Ovary (tissue), 7 donors: ENCODE measurements at regions not wholly inside any gene's neighbourhood (a gene's known extent, or its start where the extent isn't known, plus 50 kb on each side); places are given as distances from the start of the nearest gene placed in this dataset.
A peak's percentile ranks its signal among the peaks of the same experiment; 100 is the strongest.

Source experiments
- DNase-seq, 5 donors: peaks; one replicate each; pipeline ENCODE4 v3.0.0-alpha.2; 2019 to 2020
- H3K27ac ChIP-seq, 2 donors: fragments of 200-600 bp; one replicate each; pipeline versions ENCODE4 v1.5.1 to v1.8.0; 2019 to 2022
- H3K27me3 ChIP-seq: fragments of 200-600 bp; one replicate; pipeline ENCODE4 v1.8.0; 2022
- H3K36me3 ChIP-seq: fragments of 200-600 bp; sonication (generic); one replicate; pipeline ENCODE4 v1.5.1; 2019
- H3K4me1 ChIP-seq: one replicate; pipeline ENCODE4 v1.8.1; 2013; ENCODE audit warnings: mild to moderate bottlenecking, moderate library complexity; ENCODE audit not compliant: insufficient read depth
- H3K4me3 ChIP-seq: fragments of 200-600 bp; sonication (generic); one replicate; pipeline ENCODE4 v1.5.1; 2017
- H3K9me3 ChIP-seq, 2 donors: fragments of 200-600 bp in 1 of 2; sonication (generic) in 1 of 2; one replicate each; pipeline versions ENCODE4 v1.5.1 to v1.8.1; 2013 to 2019; ENCODE audit warnings: mild to moderate bottlenecking in 1 of 2, moderate library complexity in 1 of 2
- EP300 ChIP-seq: sonication (generic); formaldehyde crosslinking; IDR thresholded peaks from one replicate; pipeline ENCODE4 v1.6.1; 2017; ENCODE audit warnings: antibody characterized with exemption
- POLR2A ChIP-seq: fragments of 450-650 bp; IDR thresholded peaks from one replicate; pipeline ENCODE4 v1.6.1; 2017; ENCODE audit warnings: antibody characterized with exemption, mild to moderate bottlenecking, moderate library complexity
- WGBS, 3 donors: extraction: QIAGEN DNeasy Blood & Tissue Kit in 1 of 3; methylation state at CpG; one replicate each; pipeline versions ENCODE4 v1.1.5 to v1.1.7; 2013 to 2017; 5-methylcytosine and 5-hydroxymethylcytosine counted together
- intact Hi-C, 4 donors: fragments of 100-400 bp; cut with DNase I; formaldehyde crosslinking; loops; one replicate each; pipeline versions ENCODE4 v1.11.0 to v1.15.1; 2022 to 2023
- TF ChIP-seq, protein P1 (sequence below), 3 donors: fragments of 450-650 bp in 2 of 3; fragments of 200-600 bp in 1 of 3; IDR thresholded peaks; one replicate each; pipeline versions ENCODE4 v1.5.1 to v1.8.0; 2016 to 2022; ENCODE audit warnings: antibody characterized with exemption in 3 of 3, mild to moderate bottlenecking in 1 of 3
- donor health status: DM: no; HTN: no; CAD: no; lungs with moderate emphysema.
- donor health status: DM: no; HTN: no; CAD: no.
- donor health status: Bipolar disorder and iron deficiency.
- donor health status: DM: no; HTN: no; CAD: no.
- donor health status: DM: yes; HTN: yes; CAD: no.

DNA sequence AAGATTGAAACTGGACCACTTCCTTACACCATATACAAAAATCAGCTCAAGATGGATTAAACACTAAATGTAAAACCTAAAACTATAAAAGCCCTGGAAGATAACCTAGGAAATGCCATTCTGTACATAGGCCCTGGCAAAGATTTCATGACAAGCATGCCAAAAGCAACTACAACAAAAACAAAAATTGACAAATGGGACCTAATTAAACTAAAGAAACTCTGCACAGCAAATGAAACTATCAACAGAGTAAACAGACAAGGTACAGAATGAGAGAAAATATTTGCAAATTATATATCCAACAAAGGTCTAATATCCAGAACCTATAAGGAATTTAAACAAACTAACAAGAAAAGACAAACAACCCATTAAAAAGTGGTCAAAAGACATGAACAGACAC lies 173.1 kb upstream of the CCDC54 start:
- Histone ChIP-seq H3K4me3 (no peak overlapping the region), H3K27me3 (no peaks in the 10 kb centered on the region), H3K36me3 (no peaks in the 10 kb centered on the region), H3K27ac (peak overlapping the region in 1 of 2 donors; percentile 7), H3K4me1 (peaks cover 6% of the 10 kb centered on the region), H3K9me3 (no peaks in the 10 kb centered on the region)
- TF ChIP-seq EP300 (no peak), POLR2A (no peak)
- TF ChIP-seq, protein P1, sequence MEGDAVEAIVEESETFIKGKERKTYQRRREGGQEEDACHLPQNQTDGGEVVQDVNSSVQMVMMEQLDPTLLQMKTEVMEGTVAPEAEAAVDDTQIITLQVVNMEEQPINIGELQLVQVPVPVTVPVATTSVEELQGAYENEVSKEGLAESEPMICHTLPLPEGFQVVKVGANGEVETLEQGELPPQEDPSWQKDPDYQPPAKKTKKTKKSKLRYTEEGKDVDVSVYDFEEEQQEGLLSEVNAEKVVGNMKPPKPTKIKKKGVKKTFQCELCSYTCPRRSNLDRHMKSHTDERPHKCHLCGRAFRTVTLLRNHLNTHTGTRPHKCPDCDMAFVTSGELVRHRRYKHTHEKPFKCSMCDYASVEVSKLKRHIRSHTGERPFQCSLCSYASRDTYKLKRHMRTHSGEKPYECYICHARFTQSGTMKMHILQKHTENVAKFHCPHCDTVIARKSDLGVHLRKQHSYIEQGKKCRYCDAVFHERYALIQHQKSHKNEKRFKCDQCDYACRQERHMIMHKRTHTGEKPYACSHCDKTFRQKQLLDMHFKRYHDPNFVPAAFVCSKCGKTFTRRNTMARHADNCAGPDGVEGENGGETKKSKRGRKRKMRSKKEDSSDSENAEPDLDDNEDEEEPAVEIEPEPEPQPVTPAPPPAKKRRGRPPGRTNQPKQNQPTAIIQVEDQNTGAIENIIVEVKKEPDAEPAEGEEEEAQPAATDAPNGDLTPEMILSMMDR (IDR thresholded peaks at IDR 0.05), result no peak
- intact Hi-C loops, result loop anchor here in 1 of 4 donors (10.0 kb wide), 1 partner anchor 79 kb away; no protein-coding TSS in a partner anchor
- DNase-seq, result no peak

- intact Hi-C loops, result loop anchor here in 1 of 4 donors (10.0 kb wide), 1 partner anchor 81 kb away; no protein-coding TSS in a partner anchor
- 48 to 63% (median 50%) methylated on average over 3 of the region's 3 CpGs for WGBS, 3 donors
- DNase-seq, result no peak
Measured at GRCh38 chr3:107205358-107205757, 171.9 kb upstream of the CCDC54 start.

DNA sequence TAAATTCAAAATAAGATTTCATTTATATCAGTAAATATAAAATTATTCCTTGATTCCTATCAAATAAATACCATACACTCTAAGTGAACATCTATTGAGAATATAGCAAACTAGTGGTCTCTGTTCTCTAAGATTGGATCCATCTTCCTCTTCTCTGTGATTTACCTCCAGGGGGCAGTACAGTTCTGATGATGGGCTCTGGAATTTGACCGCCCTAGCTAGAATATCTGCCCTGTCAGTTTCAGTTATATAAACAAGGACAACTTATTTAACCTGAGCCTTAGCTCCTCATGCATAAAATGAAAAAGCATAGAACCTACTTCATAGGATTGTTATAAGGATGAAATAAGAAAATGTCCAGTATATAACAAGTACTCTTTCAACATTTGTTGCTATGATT lies 171.1 kb upstream of the CCDC54 start:
- H3K36me3 ChIP-seq, result no peaks in the 10 kb centered on the region
- H3K27ac ChIP-seq, result no peak overlapping the region
- peaks cover 7% of the 10 kb centered on the region for H3K4me1 ChIP-seq
- H3K9me3 ChIP-seq, result no peaks in the 10 kb centered on the region
- WGBS, 3 donors, result 63 to 70% (median 70%) methylated on average over 1 of the region's 1 CpG
- intact Hi-C loops, result loop anchor here in 1 of 4 donors (10.0 kb wide), 1 partner anchor 81 kb away; no protein-coding TSS in a partner anchor
- TF ChIP-seq POLR2A, result no peak
- TF ChIP-seq, protein P1 (IDR thresholded peaks at IDR 0.05), result peak in 1 of 3 donors; percentile 22
- H3K27me3 ChIP-seq, result no peaks in the 10 kb centered on the region
- DNase-seq, result no peak
- H3K4me3 ChIP-seq, result no peak overlapping the region

More at GRCh38 chr3:107205358-107205757, 171.9 kb upstream of the CCDC54 start:
- H3K4me3 ChIP-seq, result no peak overlapping the region
- H3K4me1 ChIP-seq, result peaks cover 7% of the 10 kb centered on the region
- H3K9me3 ChIP-seq, result no peaks in the 10 kb centered on the region
- TF ChIP-seq POLR2A (no peak), EP300 (no peak)
- TF ChIP-seq, protein P1 (IDR thresholded peaks at IDR 0.05), result no peak
- H3K36me3 ChIP-seq, result no peaks in the 10 kb centered on the region
- no peaks in the 10 kb centered on the region for H3K27me3 ChIP-seq
- H3K27ac ChIP-seq, result no peak overlapping the region

DNA sequence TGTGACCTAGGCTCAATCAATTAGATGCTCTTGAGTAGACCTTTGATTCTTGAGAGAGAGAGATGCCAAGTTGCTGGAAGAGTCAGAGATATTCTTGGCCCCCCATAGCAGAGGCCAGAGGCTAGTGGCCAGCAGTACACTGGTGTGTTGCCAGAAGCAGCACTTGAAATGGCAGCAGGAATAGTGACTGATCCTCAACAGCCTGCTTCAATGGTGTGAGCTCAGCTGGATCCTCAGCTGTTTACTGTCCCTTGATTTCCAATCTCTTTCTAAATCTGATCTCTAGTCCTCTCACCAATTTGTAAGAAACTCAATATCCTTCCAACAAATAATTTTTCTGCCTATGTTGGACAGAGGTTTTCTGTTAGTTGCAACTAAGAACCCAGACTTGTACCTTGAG lies 170.3 kb upstream of the CCDC54 start:
- no peaks in the 10 kb centered on the region for H3K36me3 ChIP-seq
- intact Hi-C loops, result loop anchor here in 1 of 4 donors (10.0 kb wide), 1 partner anchor 82 kb away; no protein-coding TSS in a partner anchor
- no peaks in the 10 kb centered on the region for H3K27me3 ChIP-seq
- H3K4me3 ChIP-seq, result no peak overlapping the region
- TF ChIP-seq, protein P1 (IDR thresholded peaks at IDR 0.05), result no peak
- no peak for TF ChIP-seq POLR2A
- TF ChIP-seq EP300, result no peak
- peaks cover 9% of the 10 kb centered on the region for H3K4me1 ChIP-seq
- H3K9me3 ChIP-seq, result no peaks in the 10 kb centered on the region
- DNase-seq, result no peak
- H3K27ac ChIP-seq, result peak overlapping the region; percentile 36 to 66
